HEK293 (cell line): ENCODE measurements at regions not wholly inside any gene's neighbourhood (a gene's known extent, or its start where the extent isn't known, plus 50 kb on each side); places are given as distances from the start of the nearest gene placed in this dataset.

Experiments used
- GLIS1 ChIP-seq: fragments of 450-650 bp; formaldehyde crosslinking; IDR thresholded peaks from 2 replicates; pipeline ENCODE4 v1.5.1; 2016; ENCODE audit warnings: missing biosample characterization, missing genetic modification characterization
- HIC1 ChIP-seq: fragments of 450-650 bp; formaldehyde crosslinking; IDR thresholded peaks from 2 replicates; pipeline ENCODE4 v1.5.1; 2016; ENCODE audit warnings: missing biosample characterization, missing genetic modification characterization
- PRDM10 ChIP-seq: fragments of 450-650 bp; formaldehyde crosslinking; IDR thresholded peaks from 2 replicates; pipeline ENCODE4 v1.5.1; 2016; ENCODE audit warnings: missing biosample characterization, missing genetic modification characterization
- SALL2 ChIP-seq: fragments of 450-650 bp; formaldehyde crosslinking; IDR thresholded peaks from 2 replicates; pipeline ENCODE4 v1.5.0; 2017; ENCODE audit warnings: missing biosample characterization, mild to moderate bottlenecking, missing genetic modification characterization, borderline replicate concordance
- ZBTB20 ChIP-seq: fragments of 450-650 bp; formaldehyde crosslinking; IDR thresholded peaks from 2 replicates; pipeline ENCODE4 v1.5.1; 2016; ENCODE audit warnings: missing biosample characterization, missing genetic modification characterization
- ZBTB8A ChIP-seq: fragments of 450-650 bp; formaldehyde crosslinking; IDR thresholded peaks from 2 replicates; pipeline ENCODE4 v1.5.1; 2016; ENCODE audit warnings: missing biosample characterization, missing genetic modification characterization
- ZFP41 ChIP-seq: fragments of 450-650 bp; formaldehyde crosslinking; IDR thresholded peaks from 2 replicates; pipeline ENCODE4 v1.5.1; 2016; ENCODE audit warnings: missing biosample characterization, missing genetic modification characterization, borderline replicate concordance
- ZNF148 ChIP-seq: fragments of 450-650 bp; formaldehyde crosslinking; IDR thresholded peaks from 2 replicates; pipeline ENCODE4 v1.5.0; 2017; ENCODE audit warnings: missing biosample characterization, missing genetic modification characterization, borderline replicate concordance
- ZNF157 ChIP-seq: fragments of 450-650 bp; formaldehyde crosslinking; IDR thresholded peaks from 2 replicates; pipeline ENCODE4 v1.5.1; 2016; ENCODE audit warnings: missing biosample characterization, missing genetic modification characterization
- ZNF16 ChIP-seq: fragments of 450-650 bp; formaldehyde crosslinking; IDR thresholded peaks from 2 replicates; pipeline ENCODE4 v1.5.1; 2016; ENCODE audit warnings: low read depth, missing biosample characterization, missing genetic modification characterization
- ZNF18 ChIP-seq: fragments of 450-650 bp; formaldehyde crosslinking; IDR thresholded peaks from 2 replicates; pipeline ENCODE4 v1.5.1; 2016; ENCODE audit warnings: missing biosample characterization, missing genetic modification characterization
- ZNF184 ChIP-seq: fragments of 450-650 bp; IDR thresholded peaks from 2 replicates; pipeline ENCODE4 v1.5.1; 2018; ENCODE audit warnings: missing biosample characterization, mild to moderate bottlenecking, missing genetic modification characterization
- ZNF223 ChIP-seq: fragments of 450-650 bp; formaldehyde crosslinking; IDR thresholded peaks from 2 replicates; pipeline ENCODE4 v1.5.1; 2016; ENCODE audit warnings: missing biosample characterization, missing genetic modification characterization
- ZNF26 ChIP-seq: fragments of 450-650 bp; formaldehyde crosslinking; IDR thresholded peaks from 2 replicates; pipeline ENCODE4 v1.5.1; 2016; ENCODE audit warnings: missing biosample characterization, missing genetic modification characterization
- ZNF274 ChIP-seq, 2 experiments: fragments of 200-500 bp in 1 of 2; fragments of 450-650 bp in 1 of 2; sonication (Bioruptor generic) in 1 of 2; formaldehyde crosslinking in 1 of 2; IDR thresholded peaks; 2 replicates each; pipeline versions ENCODE4 v1.5.1 to v1.6.1; 2014 to 2016; ENCODE audit warnings: borderline replicate concordance in 1 of 2, inconsistent platforms in 1 of 2, low read length in 1 of 2, missing biosample characterization in 1 of 2, missing genetic modification characterization in 1 of 2
- ZNF324 ChIP-seq: fragments of 450-650 bp; formaldehyde crosslinking; IDR thresholded peaks from 2 replicates; pipeline ENCODE4 v1.5.1; 2016; ENCODE audit warnings: missing biosample characterization, missing genetic modification characterization
- ZNF449 ChIP-seq: fragments of 450-650 bp; formaldehyde crosslinking; IDR thresholded peaks from 2 replicates; pipeline ENCODE4 v1.5.1; 2017; ENCODE audit warnings: missing biosample characterization, mild to moderate bottlenecking, missing genetic modification characterization, moderate library complexity
- ZNF48 ChIP-seq: fragments of 450-650 bp; formaldehyde crosslinking; IDR thresholded peaks from 2 replicates; pipeline ENCODE4 v1.5.1; 2016; ENCODE audit warnings: missing biosample characterization, missing genetic modification characterization
- ZNF571 ChIP-seq: fragments of 450-650 bp; formaldehyde crosslinking; IDR thresholded peaks from 2 replicates; pipeline ENCODE4 v1.5.0; 2017; ENCODE audit warnings: missing biosample characterization, missing genetic modification characterization
- ZNF654 ChIP-seq: fragments of 450-650 bp; formaldehyde crosslinking; IDR thresholded peaks from 2 replicates; pipeline ENCODE4 v1.5.1; 2016; ENCODE audit warnings: low read depth, missing biosample characterization, missing genetic modification characterization
- ZNF677 ChIP-seq: fragments of 450-650 bp; IDR thresholded peaks from 2 replicates; pipeline ENCODE4 v1.5.0; 2018; ENCODE audit warnings: missing biosample characterization, mild to moderate bottlenecking, missing genetic modification characterization, moderate library complexity
- ZNF707 ChIP-seq: fragments of 450-650 bp; formaldehyde crosslinking; IDR thresholded peaks from 2 replicates; pipeline ENCODE4 v1.5.1; 2016; ENCODE audit warnings: missing biosample characterization, missing genetic modification characterization
- ZNF830 ChIP-seq: fragments of 450-650 bp; IDR thresholded peaks from 2 replicates; pipeline ENCODE4 v1.5.0; 2018; ENCODE audit warnings: missing biosample characterization, missing genetic modification characterization, low read depth, mild to moderate bottlenecking, moderate library complexity

- TF ChIP-seq ZNF449 (tag by site-specific recombination) (0 out of 2 replicates have a peak, but pooled peaks have one; percentile 10), ZNF654 (tag by site-specific recombination) (no peak), ZNF223 (tag by site-specific recombination) (peak; percentile 51), ZBTB8A (tag by site-specific recombination) (peak; percentile 99), ZNF184 (tag by site-specific recombination) (no peak), ZNF16 (tag by site-specific recombination) (no peak), ZNF148 (tag by site-specific recombination) (no peak), ZFP41 (tag by site-specific recombination) (no peak), GLIS1 (tag by site-specific recombination) (peak; percentile 37), ZBTB20 (tag by site-specific recombination) (peak; percentile 95), ZNF157 (tag by site-specific recombination) (0 out of 2 replicates have a peak, but pooled peaks have one; percentile 24), ZNF830 (no peak), ZNF324 (no peak), ZNF48 (no peak), ZNF707 (tag by site-specific recombination) (no peak), ZNF274 (IDR thresholded peaks at IDR 0.05; ENCODE audit: low read length) (no peak), ZNF274 (tag by site-specific recombination; IDR thresholded peaks at IDR 0.05; ENCODE audit: borderline replicate concordance) (no peak), SALL2 (tag by site-specific recombination) (no peak), ZNF18 (no peak), ZNF571 (tag by site-specific recombination) (no peak), ZNF677 (tag by site-specific recombination) (no peak), ZNF26 (no peak), HIC1 (tag by site-specific recombination) (peak; percentile 93), PRDM10 (tag by site-specific recombination) (peak; percentile 96)
Observed at GRCh38 chr3:15860014-15860934, 62.5 kb upstream of the ANKRD28 start (continued).
